Activated CD8-positive, alpha-beta T cell treated with anti-CD3 and anti-CD28 coated beads for 36 hours (primary cell): ENCODE measurements at regions not wholly inside any gene's neighbourhood (a gene's known extent, or its start where the extent isn't known, plus 50 kb on each side); places are given as distances from the start of the nearest gene placed in this dataset.

Experiments used
- ATAC-seq: fragments of 200-7000 bp; cut with Tn5 transposase; one replicate; pipeline ENCODE4 v1.10.0; 2021; ENCODE audit warnings: mild to moderate bottlenecking, moderate library complexity
- CTCF ChIA-PET: fragments of 350-600 bp; sonication (Branson Sonifier 250); formaldehyde crosslinking; loops from one replicate; lab custom pipeline; 2021; ENCODE audit warnings: antibody characterized with exemption; lab: Charles Lee
- POLR2A ChIA-PET: fragments of 350-600 bp; sonication (Branson Sonifier 250); formaldehyde crosslinking; loops from one replicate; lab custom pipeline; 2021; ENCODE audit warnings: antibody characterized with exemption; lab: Charles Lee
- DNase-seq: peaks from one replicate; pipeline ENCODE4 v3.0.0-alpha.2; 2020
- H3K27ac Mint-ChIP-seq: one replicate; pipeline ENCODE4 v1.8.0; 2021; ENCODE audit warnings: mild to moderate bottlenecking, mixed read lengths
- H3K27me3 Mint-ChIP-seq: one replicate; pipeline ENCODE4 v1.8.0; 2021; ENCODE audit warnings: mixed read lengths
- H3K36me3 Mint-ChIP-seq: one replicate; pipeline ENCODE4 v1.8.0; 2021; ENCODE audit warnings: low read depth, mixed read lengths
- H3K4me1 Mint-ChIP-seq: one replicate; pipeline ENCODE4 v1.8.0; 2021; ENCODE audit warnings: low read depth, mixed read lengths
- H3K4me3 Mint-ChIP-seq: one replicate; pipeline ENCODE4 v1.8.0; 2021; ENCODE audit warnings: mild to moderate bottlenecking, moderate library complexity, mixed read lengths
- H3K9me3 Mint-ChIP-seq: one replicate; pipeline ENCODE4 v1.8.0; 2021; ENCODE audit warnings: mixed read lengths
- intact Hi-C: fragments of 100-400 bp; cut with micrococcal nuclease; formaldehyde crosslinking; loops from one replicate; pipeline ENCODE4 v1.10.0; 2022
- TF ChIP-seq, protein P1 (sequence below): fragments of 200-600 bp; IDR thresholded peaks from one replicate; pipeline ENCODE4 v1.8.0; 2022; ENCODE audit warnings: antibody characterized with exemption, mild to moderate bottlenecking

DNA sequence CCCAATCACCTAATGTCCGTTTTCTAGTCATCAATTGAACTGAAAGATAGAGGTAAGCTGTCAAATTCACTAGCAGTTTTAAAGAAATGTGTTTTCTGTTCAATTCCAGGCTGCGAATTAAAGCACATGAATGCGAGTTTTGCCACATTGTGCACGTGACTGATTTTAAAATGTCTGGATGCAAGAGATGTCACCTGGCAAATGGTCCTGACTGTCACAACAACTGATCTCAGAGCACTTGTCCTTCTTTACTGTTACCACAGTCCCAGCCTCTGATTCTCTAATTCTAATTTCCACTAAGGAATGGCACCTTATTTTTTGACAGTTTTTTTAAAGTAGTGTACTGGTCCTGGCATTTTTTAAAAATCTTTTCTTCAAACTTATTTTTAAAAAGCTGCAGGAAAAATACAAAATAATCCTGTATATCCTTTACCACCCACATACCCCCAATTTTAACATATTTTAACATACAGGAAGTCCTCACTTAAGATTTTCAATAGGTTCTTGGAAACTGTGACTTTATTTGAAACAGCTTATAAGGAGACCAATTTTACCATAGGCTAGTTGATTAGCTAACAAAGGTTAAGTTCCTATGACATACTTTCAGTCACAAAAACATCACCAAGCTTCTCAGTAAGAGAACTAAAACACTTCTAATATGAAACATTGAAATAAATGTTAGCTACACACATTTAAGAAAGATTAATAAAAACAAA is 1364.3 kb downstream of the EFNA5 start:
- H3K27ac Mint-ChIP-seq, result no peak overlapping the region
- no peak overlapping the region for H3K4me3 Mint-ChIP-seq
- H3K36me3 Mint-ChIP-seq, result no peaks in the 10 kb centered on the region
- H3K4me1 Mint-ChIP-seq, result no peaks in the 10 kb centered on the region
- no peaks in the 10 kb centered on the region for H3K27me3 Mint-ChIP-seq
- ATAC-seq, result no peak
- peaks cover 2% of the 10 kb centered on the region for H3K9me3 Mint-ChIP-seq
- POLR2A ChIA-PET, result no interaction called here
- intact Hi-C loops, result no loop called here
- CTCF ChIA-PET, result no interaction called here
- TF ChIP-seq, protein P1, sequence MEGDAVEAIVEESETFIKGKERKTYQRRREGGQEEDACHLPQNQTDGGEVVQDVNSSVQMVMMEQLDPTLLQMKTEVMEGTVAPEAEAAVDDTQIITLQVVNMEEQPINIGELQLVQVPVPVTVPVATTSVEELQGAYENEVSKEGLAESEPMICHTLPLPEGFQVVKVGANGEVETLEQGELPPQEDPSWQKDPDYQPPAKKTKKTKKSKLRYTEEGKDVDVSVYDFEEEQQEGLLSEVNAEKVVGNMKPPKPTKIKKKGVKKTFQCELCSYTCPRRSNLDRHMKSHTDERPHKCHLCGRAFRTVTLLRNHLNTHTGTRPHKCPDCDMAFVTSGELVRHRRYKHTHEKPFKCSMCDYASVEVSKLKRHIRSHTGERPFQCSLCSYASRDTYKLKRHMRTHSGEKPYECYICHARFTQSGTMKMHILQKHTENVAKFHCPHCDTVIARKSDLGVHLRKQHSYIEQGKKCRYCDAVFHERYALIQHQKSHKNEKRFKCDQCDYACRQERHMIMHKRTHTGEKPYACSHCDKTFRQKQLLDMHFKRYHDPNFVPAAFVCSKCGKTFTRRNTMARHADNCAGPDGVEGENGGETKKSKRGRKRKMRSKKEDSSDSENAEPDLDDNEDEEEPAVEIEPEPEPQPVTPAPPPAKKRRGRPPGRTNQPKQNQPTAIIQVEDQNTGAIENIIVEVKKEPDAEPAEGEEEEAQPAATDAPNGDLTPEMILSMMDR, result no peak
- no peak for DNase-seq

DNA sequence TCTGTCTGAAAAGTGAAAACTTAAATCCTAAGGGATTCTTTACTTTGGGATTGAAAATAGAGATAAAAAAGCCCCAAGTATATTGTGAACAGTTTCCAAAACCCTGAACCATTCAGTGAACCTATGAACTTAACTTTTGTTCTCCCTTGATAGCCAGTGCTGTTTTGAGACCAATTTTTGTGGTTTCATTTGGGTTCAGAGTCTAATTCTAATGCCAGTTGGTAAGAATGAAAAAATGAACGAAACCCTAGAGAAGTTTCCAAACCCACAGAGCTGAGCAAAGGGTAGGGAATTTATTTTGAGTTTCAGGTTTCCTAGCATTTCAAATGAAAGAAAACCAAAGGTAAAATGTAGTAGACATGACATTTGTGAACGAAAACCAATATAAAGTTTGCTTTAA is 1366.8 kb downstream of the EFNA5 start:
- no peak overlapping the region for H3K4me3 Mint-ChIP-seq
- ATAC-seq, result no peak

DNA sequence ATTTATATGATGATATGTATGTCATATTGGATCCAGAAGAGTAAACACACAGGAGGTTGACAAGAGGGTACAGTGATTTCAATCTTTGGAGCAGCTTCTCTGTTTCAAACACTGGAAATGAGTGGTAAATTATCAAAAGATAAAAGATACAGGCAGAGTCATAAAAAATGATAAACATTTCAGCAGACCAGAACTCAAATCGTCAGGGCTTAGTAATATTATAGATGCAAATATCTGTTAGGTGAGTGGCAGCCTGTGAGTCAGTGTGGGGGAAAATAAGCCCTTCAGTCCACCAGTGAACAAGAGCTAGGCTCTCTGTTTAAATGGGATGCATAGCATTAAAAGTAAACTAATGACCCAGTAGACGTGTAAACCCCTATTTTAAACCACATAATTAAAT is 1378.1 kb downstream of the EFNA5 start:
- H3K36me3 Mint-ChIP-seq, result no peaks in the 10 kb centered on the region
- no peaks in the 10 kb centered on the region for H3K4me1 Mint-ChIP-seq
- TF ChIP-seq, protein P1, result no peak
- intact Hi-C loops, result no loop called here
- DNase-seq (no peak), ATAC-seq (no peak)
- H3K27me3 Mint-ChIP-seq, result no peaks in the 10 kb centered on the region
- no peak overlapping the region for H3K4me3 Mint-ChIP-seq
- POLR2A ChIA-PET, result no interaction called here
- CTCF ChIA-PET, result no interaction called here
- H3K9me3 Mint-ChIP-seq, result no peaks in the 10 kb centered on the region
- no peak overlapping the region for H3K27ac Mint-ChIP-seq

More for the DNA sequence above, 1366.8 kb downstream of the EFNA5 start:
- Mint-ChIP-seq H3K36me3 (no peaks in the 10 kb centered on the region), H3K27ac (no peak overlapping the region), H3K4me1 (no peaks in the 10 kb centered on the region), H3K9me3 (peaks cover 2% of the 10 kb centered on the region), H3K27me3 (no peaks in the 10 kb centered on the region)
- CTCF ChIA-PET, result no interaction called here
- intact Hi-C loops, result no loop called here
- POLR2A ChIA-PET, result no interaction called here
- TF ChIP-seq, protein P1, result no peak
- DNase-seq, result no peak

DNA sequence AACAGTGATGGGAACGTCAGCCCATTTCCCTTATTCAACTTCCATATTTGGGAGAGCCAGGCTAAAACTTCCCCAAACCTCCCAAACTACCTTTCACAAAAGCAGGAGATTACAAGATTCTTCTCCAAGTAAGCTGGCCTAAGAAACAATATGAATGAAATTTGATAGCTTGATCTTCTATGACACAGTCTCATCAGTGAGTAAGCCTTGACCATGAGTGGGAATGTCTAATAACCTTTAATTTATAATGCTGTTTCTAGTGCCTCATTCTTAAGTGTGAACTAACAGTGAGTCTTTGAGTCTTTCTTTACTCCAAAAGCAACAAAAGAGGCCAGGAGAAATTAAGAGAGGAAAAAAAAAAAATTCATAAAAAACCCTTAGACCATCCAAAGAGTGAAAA is 1379.9 kb downstream of the EFNA5 start:
- no peak overlapping the region for H3K4me3 Mint-ChIP-seq
- intact Hi-C loops, result no loop called here
- H3K27ac Mint-ChIP-seq, result no peak overlapping the region
- TF ChIP-seq, protein P1, result no peak
- H3K36me3 Mint-ChIP-seq, result no peaks in the 10 kb centered on the region
- no peak for DNase-seq
- H3K27me3 Mint-ChIP-seq, result no peaks in the 10 kb centered on the region
- ChIA-PET POLR2A (no interaction called here), CTCF (no interaction called here)
- ATAC-seq, result no peak
- H3K4me1 Mint-ChIP-seq, result no peaks in the 10 kb centered on the region
- no peaks in the 10 kb centered on the region for H3K9me3 Mint-ChIP-seq

DNA sequence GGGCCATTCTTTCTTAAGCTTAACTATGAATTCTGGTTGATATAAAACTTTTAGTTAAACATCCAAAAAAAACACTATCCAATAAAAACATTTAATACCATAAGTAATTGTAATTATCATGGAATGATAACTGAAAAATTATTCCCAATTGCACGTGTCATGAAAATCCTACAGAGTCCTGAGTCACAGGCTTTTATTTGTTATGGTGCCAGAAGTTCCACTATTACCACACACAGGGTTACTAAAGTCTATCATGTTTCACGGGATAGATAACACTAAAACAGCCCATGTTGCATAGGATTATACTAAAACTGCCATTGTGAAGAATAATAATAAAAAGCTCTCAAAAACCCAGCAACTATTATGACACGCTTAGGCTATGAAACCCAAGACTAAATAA is 1381.8 kb downstream of the EFNA5 start:
- no peak overlapping the region for H3K4me3 Mint-ChIP-seq
- H3K9me3 Mint-ChIP-seq, result peaks cover 2% of the 10 kb centered on the region
- DNase-seq, result no peak
- no peaks in the 10 kb centered on the region for H3K36me3 Mint-ChIP-seq
- TF ChIP-seq, protein P1, result no peak
- H3K27ac Mint-ChIP-seq, result no peak overlapping the region
- no peak for ATAC-seq
- H3K27me3 Mint-ChIP-seq, result no peaks in the 10 kb centered on the region
- H3K4me1 Mint-ChIP-seq, result no peaks in the 10 kb centered on the region
- CTCF ChIA-PET, result no interaction called here
- intact Hi-C loops, result no loop called here
- POLR2A ChIA-PET, result no interaction called here
